Body of pancreas (tissue), 4 donors: ENCODE measurements at regions not wholly inside any gene's neighbourhood (a gene's known extent, or its start where the extent isn't known, plus 50 kb on each side); places are given as distances from the start of the nearest gene placed in this dataset.

Source experiments
- ATAC-seq: fragments of 150-250 bp; one replicate; pipeline ENCODE4 v1.9.1; 2016
- DNase-seq, 4 donors: peaks; one replicate each; pipeline ENCODE4 v3.0.0-alpha.2; 2019
- H3K27ac ChIP-seq, 4 donors: fragments of 200-600 bp; sonication (generic); 1 replicate in 3 of 4; 2 replicates in 1 of 4; pipeline versions ENCODE4 v1.5.1 to v1.6.1; 2016 to 2019; ENCODE audit warnings: mild to moderate bottlenecking in 1 of 4, mixed read lengths in 1 of 4, moderate library complexity in 1 of 4
- H3K27me3 ChIP-seq, 2 donors: fragments of 200-600 bp; sonication (generic); one replicate each; pipeline ENCODE4 v1.6.0; 2016; ENCODE audit warnings: mild to moderate bottlenecking in 1 of 2
- H3K36me3 ChIP-seq, 2 donors: fragments of 200-600 bp; sonication (generic); replicated peaks in 1 of 2; 2 replicates each; pipeline ENCODE4 v1.5.1; 2016; ENCODE audit warnings: low read depth in 2 of 2; ENCODE audit not compliant: insufficient read depth in 1 of 2
- H3K4me1 ChIP-seq: fragments of 200-600 bp; sonication (generic); one replicate; pipeline ENCODE4 v1.6.0; 2016
- H3K4me3 ChIP-seq, 2 donors: fragments of 200-600 bp; sonication (generic); 1 replicate in 1 of 2; 2 replicates in 1 of 2; pipeline ENCODE4 v1.5.1; 2016 to 2019
- H3K9me3 ChIP-seq, 3 donors: fragments of 200-600 bp; sonication (generic); 1 replicate in 2 of 3; 2 replicates in 1 of 3; pipeline ENCODE4 v1.5.1; 2016
- POLR2A ChIP-seq, 3 donors: fragments of 450-650 bp; IDR thresholded peaks; one replicate each; pipeline ENCODE4 v1.6.1; 2016; ENCODE audit warnings: antibody characterized with exemption in 3 of 3, mild to moderate bottlenecking in 2 of 3
- WGBS, 2 donors: methylation state at CpG; one replicate each; pipeline ENCODE4 v1.1.5; 2017; 5-methylcytosine and 5-hydroxymethylcytosine counted together
- intact Hi-C: fragments of 100-400 bp; cut with DNase I; formaldehyde crosslinking; loops from one replicate; pipeline ENCODE4 v1.15.1; 2023
- TF ChIP-seq, protein P1 (sequence below), 7 experiments: fragments of 450-650 bp in 4 of 7; fragments of 200-600 bp in 3 of 7; sonication (generic) in 3 of 7; IDR thresholded peaks; one replicate each; pipeline ENCODE4 v1.5.1; 2016 to 2019; ENCODE audit warnings: antibody characterized with exemption in 7 of 7

DNA sequence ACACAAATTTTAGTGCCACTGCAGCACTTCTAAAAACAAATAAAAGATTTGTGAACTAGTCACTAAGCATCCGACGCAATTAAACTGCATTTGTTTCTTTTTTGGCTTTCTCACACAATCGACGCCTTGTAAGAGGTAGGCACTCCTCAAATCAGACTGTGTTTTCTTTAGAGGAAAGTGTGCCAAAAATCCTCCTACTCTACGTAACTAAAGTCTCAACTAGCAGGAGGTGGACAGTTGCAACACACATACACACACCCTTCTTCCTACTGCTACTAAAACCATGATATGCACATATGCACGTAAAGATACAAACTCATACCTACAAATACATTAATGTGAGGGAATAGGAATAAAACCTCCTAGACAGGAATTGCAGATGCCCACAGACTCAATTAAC lies 844.7 kb upstream of the SOX9 start:
- 76 to 78% methylated on average over 6 of the region's 6 CpGs for WGBS, 2 donors
- no peak for TF ChIP-seq POLR2A (IDR thresholded peaks at IDR 0.05)
- TF ChIP-seq, protein P1, sequence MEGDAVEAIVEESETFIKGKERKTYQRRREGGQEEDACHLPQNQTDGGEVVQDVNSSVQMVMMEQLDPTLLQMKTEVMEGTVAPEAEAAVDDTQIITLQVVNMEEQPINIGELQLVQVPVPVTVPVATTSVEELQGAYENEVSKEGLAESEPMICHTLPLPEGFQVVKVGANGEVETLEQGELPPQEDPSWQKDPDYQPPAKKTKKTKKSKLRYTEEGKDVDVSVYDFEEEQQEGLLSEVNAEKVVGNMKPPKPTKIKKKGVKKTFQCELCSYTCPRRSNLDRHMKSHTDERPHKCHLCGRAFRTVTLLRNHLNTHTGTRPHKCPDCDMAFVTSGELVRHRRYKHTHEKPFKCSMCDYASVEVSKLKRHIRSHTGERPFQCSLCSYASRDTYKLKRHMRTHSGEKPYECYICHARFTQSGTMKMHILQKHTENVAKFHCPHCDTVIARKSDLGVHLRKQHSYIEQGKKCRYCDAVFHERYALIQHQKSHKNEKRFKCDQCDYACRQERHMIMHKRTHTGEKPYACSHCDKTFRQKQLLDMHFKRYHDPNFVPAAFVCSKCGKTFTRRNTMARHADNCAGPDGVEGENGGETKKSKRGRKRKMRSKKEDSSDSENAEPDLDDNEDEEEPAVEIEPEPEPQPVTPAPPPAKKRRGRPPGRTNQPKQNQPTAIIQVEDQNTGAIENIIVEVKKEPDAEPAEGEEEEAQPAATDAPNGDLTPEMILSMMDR (IDR thresholded peaks at IDR 0.05) = no peak
- no peak overlapping the region for H3K4me3 ChIP-seq
- DNase-seq (no peak), ATAC-seq (no peak)
- H3K4me1 ChIP-seq = no peaks in the 10 kb centered on the region
- no peaks in the 10 kb centered on the region for H3K27me3 ChIP-seq
- no peaks in the 10 kb centered on the region for H3K9me3 ChIP-seq
- intact Hi-C loops = no loop called here
- H3K36me3 ChIP-seq = no peaks in the 10 kb centered on the region
- H3K27ac ChIP-seq = no peak overlapping the region

DNA sequence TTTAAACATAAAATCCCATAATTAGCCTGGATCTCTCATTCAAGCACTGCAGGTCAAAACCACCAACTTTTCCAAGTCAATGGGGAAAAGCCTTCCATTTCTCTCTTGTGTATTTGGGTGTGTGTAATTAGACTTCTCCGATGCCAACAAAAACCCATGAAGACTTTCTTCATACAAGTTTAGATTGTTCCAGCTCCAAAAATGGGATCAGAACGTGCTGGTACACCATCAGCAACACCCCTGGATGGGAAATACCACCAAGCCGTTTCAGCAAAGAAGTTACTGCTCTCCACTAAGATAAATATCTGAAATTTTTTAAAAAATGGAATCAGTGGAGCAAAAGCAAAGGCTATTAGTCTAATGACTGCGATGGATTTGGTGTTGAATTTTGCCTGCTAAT lies 837.3 kb upstream of the SOX9 start:
- intact Hi-C loops = no loop called here
- no peak overlapping the region for H3K27ac ChIP-seq
- 78 to 79% methylated on average over 4 of the region's 4 CpGs for WGBS, 2 donors

DNA sequence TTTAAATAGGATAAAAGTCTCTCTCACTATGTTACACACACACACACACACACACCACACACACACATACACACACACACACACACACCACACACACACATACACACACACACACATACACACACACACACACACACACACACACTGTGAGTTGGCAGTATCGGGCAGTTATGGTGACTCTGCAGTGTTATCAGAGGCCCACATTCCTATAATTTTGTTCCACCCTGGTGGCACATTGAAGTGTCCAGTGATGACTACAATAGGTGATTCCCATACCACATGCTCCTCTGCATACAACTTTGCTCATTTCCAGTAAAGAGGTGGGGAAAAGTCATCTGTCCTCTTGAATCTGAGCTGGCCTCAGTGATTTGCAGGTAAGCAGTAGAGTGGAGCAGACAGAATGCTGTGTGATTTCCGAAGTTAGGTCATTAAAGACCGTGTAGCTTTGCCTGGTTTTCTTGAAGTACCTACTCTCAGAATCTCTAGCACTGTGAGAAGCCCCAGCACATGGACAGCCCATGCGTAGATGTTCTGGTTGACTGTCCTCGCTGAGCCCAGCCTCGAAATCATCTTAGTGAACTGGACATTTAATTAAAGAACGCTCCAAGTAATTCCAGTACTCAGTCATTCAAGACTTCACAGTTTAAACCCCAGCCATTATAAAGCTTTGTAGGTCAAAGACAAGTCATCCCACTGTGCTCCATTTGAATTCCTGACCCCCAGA lies 836.6 kb upstream of the SOX9 start:
- Histone ChIP-seq H3K4me3 (no peak overlapping the region), H3K36me3 (no peaks in the 10 kb centered on the region), H3K27me3 (no peaks in the 10 kb centered on the region), H3K9me3 (no peaks in the 10 kb centered on the region), H3K27ac (no peak overlapping the region), H3K4me1 (no peaks in the 10 kb centered on the region)
- no peak for DNase-seq
- TF ChIP-seq, protein P1 (IDR thresholded peaks at IDR 0.05) = no peak
- TF ChIP-seq POLR2A (IDR thresholded peaks at IDR 0.05) = no peak
- 93 to 94% methylated on average over 7 of the region's 7 CpGs for WGBS, 2 donors
- intact Hi-C loops = no loop called here
- no peak for ATAC-seq

More for the DNA sequence above, 837.3 kb upstream of the SOX9 start:
- TF ChIP-seq, protein P1 (IDR thresholded peaks at IDR 0.05) = no peak
- no peak for TF ChIP-seq POLR2A (IDR thresholded peaks at IDR 0.05)
- Histone ChIP-seq H3K27me3 (no peaks in the 10 kb centered on the region), H3K4me3 (no peak overlapping the region), H3K36me3 (no peaks in the 10 kb centered on the region), H3K4me1 (no peaks in the 10 kb centered on the region), H3K9me3 (no peaks in the 10 kb centered on the region)
- ATAC-seq (no peak), DNase-seq (no peak)

DNA sequence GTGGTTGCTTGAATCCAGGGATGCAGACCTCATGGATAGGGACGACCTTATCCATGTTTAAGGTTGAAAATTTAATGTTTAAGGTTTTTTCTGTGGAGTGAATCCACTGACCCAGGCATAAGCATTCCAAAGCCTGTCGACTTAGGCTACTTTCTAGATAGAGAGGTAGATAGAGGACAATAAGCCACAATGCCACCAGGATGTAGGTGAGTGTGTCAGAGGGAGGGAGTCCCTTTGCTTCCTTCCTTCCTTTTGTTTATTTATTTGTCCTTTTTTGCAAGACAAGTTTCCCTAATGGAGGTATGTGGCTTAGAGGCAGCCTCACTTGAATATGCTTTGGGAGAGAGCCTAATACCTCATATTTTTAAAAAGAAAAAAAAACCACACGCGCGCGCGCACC lies 834.2 kb upstream of the SOX9 start:
- intact Hi-C loops = no loop called here
- WGBS, 2 donors = 80 to 83% methylated on average over 7 of the region's 7 CpGs
- DNase-seq = no peak
- no peaks in the 10 kb centered on the region for H3K27me3 ChIP-seq
- H3K4me1 ChIP-seq = no peaks in the 10 kb centered on the region
- H3K27ac ChIP-seq = no peak overlapping the region
- TF ChIP-seq, protein P1 (IDR thresholded peaks at IDR 0.05) = no peak
- no peak for TF ChIP-seq POLR2A (IDR thresholded peaks at IDR 0.05)
- H3K4me3 ChIP-seq = no peak overlapping the region
- no peaks in the 10 kb centered on the region for H3K36me3 ChIP-seq
- no peaks in the 10 kb centered on the region for H3K9me3 ChIP-seq
- no peak for ATAC-seq
